PC-9 (cell line): ENCODE measurements at regions not wholly inside any gene's neighbourhood (a gene's known extent, or its start where the extent isn't known, plus 50 kb on each side); places are given as distances from the start of the nearest gene placed in this dataset.

Experiments used
- BruUV-seq: library from RNA; stranded (reverse); fragments of 400-500 nt; replicated peaks from 2 replicates; lab custom pipeline; 2021; lab: Mats Ljungman, UMichigan
- CTCF ChIA-PET: fragments of 300-600 bp; sonication (Branson Sonifier 250); formaldehyde crosslinking; loops from one replicate; lab custom pipeline; 2022; ENCODE audit warnings: antibody characterized with exemption; lab: Charles Lee
- POLR2A ChIA-PET: fragments of 300-600 bp; sonication (Branson Sonifier 250); formaldehyde crosslinking; loops from one replicate; lab custom pipeline; 2022; ENCODE audit warnings: antibody characterized with exemption; ENCODE audit not compliant: unreplicated experiment; lab: Charles Lee
- DNase-seq, 2 experiments: peaks; one replicate each; pipeline versions ENCODE4 v3.0.0 to v3.0.0-alpha.2; 2015 to 2022; ENCODE audit warnings: mixed read lengths in 1 of 2
- H2AFZ ChIP-seq: fragments of 200-600 bp; sonication (generic); 2 replicates; pipeline ENCODE4 v1.8.1; 2017; ENCODE audit warnings: antibody characterized with exemption
- H3F3A ChIP-seq: fragments of 200-600 bp; sonication (generic); 2 replicates; pipeline ENCODE4 v1.8.1; 2017; ENCODE audit warnings: antibody characterized with exemption, mild to moderate bottlenecking, low read depth; ENCODE audit not compliant: insufficient read depth
- H3K27ac ChIP-seq: fragments of 200-600 bp; sonication (generic); 2 replicates; pipeline ENCODE4 v1.6.1; 2016; ENCODE audit warnings: mixed run types
- H3K27me3 ChIP-seq: fragments of 200-600 bp; sonication (generic); 2 replicates; pipeline ENCODE4 v1.6.1; 2016; ENCODE audit warnings: low read depth, mixed run types; ENCODE audit not compliant: insufficient read depth
- H3K36me3 ChIP-seq: fragments of 200-600 bp; sonication (generic); 2 replicates; pipeline ENCODE4 v1.6.1; 2016; ENCODE audit warnings: low read depth, mixed run types
- H3K4me1 ChIP-seq: fragments of 200-600 bp; sonication (generic); replicated peaks from 2 replicates; pipeline ENCODE4 v1.6.1; 2016; ENCODE audit warnings: mixed run types; ENCODE audit not compliant: insufficient read depth
- H3K4me2 ChIP-seq: fragments of 200-600 bp; sonication (generic); 2 replicates; pipeline ENCODE4 v1.6.1; 2017; ENCODE audit warnings: mixed run types
- H3K4me3 ChIP-seq: fragments of 200-600 bp; sonication (generic); 2 replicates; pipeline ENCODE4 v1.6.1; 2016; ENCODE audit warnings: mixed run types
- H3K79me2 ChIP-seq: fragments of 200-600 bp; sonication (generic); 2 replicates; pipeline ENCODE4 v1.6.1; 2017; ENCODE audit warnings: low read depth, mixed run types
- H3K9me2 ChIP-seq: fragments of 200-600 bp; sonication (generic); 2 replicates; pipeline ENCODE4 v1.8.1; 2017; ENCODE audit warnings: mild to moderate bottlenecking; ENCODE audit not compliant: insufficient read depth
- H3K9me3 ChIP-seq: fragments of 200-600 bp; sonication (generic); 2 replicates; pipeline ENCODE4 v1.8.1; 2016; ENCODE audit warnings: low read depth; ENCODE audit not compliant: insufficient read depth
- H4K20me1 ChIP-seq: fragments of 200-600 bp; sonication (generic); 2 replicates; pipeline ENCODE4 v1.8.1; 2017; ENCODE audit not compliant: insufficient read depth
- EZH2 ChIP-seq: fragments of 200-600 bp; sonication (generic); IDR thresholded peaks from 2 replicates; pipeline ENCODE4 v1.8.0; 2017; ENCODE audit warnings: antibody characterized with exemption, low read depth
- intact Hi-C: fragments of 100-400 bp; cut with micrococcal nuclease; formaldehyde crosslinking; loops from one replicate; pipeline ENCODE4 v1.10.0; 2022; ENCODE audit not compliant: unreplicated experiment
- TF ChIP-seq, protein P1 (sequence below): fragments of 200-600 bp; sonication (generic); conservative IDR thresholded peaks from 2 replicates; pipeline ENCODE4 v1.6.1; 2017; ENCODE audit warnings: mixed run types, antibody characterized with exemption, mild to moderate bottlenecking, moderate library complexity

DNA sequence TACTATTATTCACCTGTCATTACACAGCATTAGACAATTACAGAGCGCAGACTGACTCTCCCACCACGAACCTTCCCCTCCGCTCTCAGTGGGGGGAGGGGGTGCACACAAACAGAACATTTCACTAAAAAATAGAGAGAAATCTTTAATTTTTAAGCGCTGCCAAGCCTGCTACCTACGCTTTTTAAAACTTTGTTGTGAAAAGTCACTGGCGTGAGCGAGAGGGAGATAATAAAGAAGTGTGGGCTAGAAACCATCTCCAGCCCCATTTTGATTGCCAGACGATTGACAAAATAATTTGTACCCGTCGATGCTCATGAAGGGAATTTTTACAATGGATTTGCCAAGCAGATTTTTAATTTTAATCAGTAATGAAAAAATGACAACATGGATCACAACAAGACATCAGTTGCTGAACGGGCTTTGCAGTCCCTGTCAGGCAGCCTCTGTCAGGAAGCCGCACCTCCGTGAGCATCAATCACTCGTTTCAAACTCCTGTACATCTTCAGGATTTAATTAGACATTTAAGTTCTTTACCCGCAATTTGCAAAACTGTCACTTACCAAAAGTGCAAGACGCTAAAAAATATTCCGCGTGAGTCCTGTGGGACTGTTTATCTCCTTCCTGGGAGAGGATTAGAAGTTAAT, 209.1 kb downstream of the BCL11B start:
- intact Hi-C loops, result no loop called here
- BruUV-seq, result no TSS peak
- CTCF ChIA-PET, result no interaction called here

GRCh38 chr14:99063620-99064225, 208.3 kb downstream of the BCL11B start:
- H3K9me3 ChIP-seq, result no peaks in the 10 kb centered on the region
- no peaks in the 10 kb centered on the region for H4K20me1 ChIP-seq
- BruUV-seq, result no TSS peak
- no peaks in the 10 kb centered on the region for H3K79me2 ChIP-seq
- no peaks in the 10 kb centered on the region for H3K36me3 ChIP-seq
- DNase-seq, result no peak
- CTCF ChIA-PET, result no interaction called here
- H3K27me3 ChIP-seq, result peaks cover 26% of the 10 kb centered on the region
- POLR2A ChIA-PET, result no interaction called here
- no peak overlapping the region for H2AFZ ChIP-seq
- no peak for TF ChIP-seq EZH2
- TF ChIP-seq, protein P1, sequence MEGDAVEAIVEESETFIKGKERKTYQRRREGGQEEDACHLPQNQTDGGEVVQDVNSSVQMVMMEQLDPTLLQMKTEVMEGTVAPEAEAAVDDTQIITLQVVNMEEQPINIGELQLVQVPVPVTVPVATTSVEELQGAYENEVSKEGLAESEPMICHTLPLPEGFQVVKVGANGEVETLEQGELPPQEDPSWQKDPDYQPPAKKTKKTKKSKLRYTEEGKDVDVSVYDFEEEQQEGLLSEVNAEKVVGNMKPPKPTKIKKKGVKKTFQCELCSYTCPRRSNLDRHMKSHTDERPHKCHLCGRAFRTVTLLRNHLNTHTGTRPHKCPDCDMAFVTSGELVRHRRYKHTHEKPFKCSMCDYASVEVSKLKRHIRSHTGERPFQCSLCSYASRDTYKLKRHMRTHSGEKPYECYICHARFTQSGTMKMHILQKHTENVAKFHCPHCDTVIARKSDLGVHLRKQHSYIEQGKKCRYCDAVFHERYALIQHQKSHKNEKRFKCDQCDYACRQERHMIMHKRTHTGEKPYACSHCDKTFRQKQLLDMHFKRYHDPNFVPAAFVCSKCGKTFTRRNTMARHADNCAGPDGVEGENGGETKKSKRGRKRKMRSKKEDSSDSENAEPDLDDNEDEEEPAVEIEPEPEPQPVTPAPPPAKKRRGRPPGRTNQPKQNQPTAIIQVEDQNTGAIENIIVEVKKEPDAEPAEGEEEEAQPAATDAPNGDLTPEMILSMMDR, result no peak
- no peak overlapping the region for H3K4me3 ChIP-seq
- H3K27ac ChIP-seq, result no peak overlapping the region
- intact Hi-C loops, result no loop called here
- H3K4me2 ChIP-seq, result no peak overlapping the region
- no peaks in the 10 kb centered on the region for H3F3A ChIP-seq
- no peaks in the 10 kb centered on the region for H3K9me2 ChIP-seq
- no peaks in the 10 kb centered on the region for H3K4me1 ChIP-seq

More for the DNA sequence above, 209.1 kb downstream of the BCL11B start:
- H4K20me1 ChIP-seq, result no peaks in the 10 kb centered on the region
- H3K27me3 ChIP-seq, result peaks cover 26% of the 10 kb centered on the region
- no peaks in the 10 kb centered on the region for H3F3A ChIP-seq
- H3K36me3 ChIP-seq, result no peaks in the 10 kb centered on the region
- POLR2A ChIA-PET, result no interaction called here
- no peak for DNase-seq
- H3K79me2 ChIP-seq, result no peaks in the 10 kb centered on the region
- no peak overlapping the region for H2AFZ ChIP-seq
- H3K9me3 ChIP-seq, result no peaks in the 10 kb centered on the region
- no peaks in the 10 kb centered on the region for H3K4me1 ChIP-seq
- no peak overlapping the region for H3K4me3 ChIP-seq
- no peaks in the 10 kb centered on the region for H3K9me2 ChIP-seq
- H3K27ac ChIP-seq, result no peak overlapping the region
- TF ChIP-seq EZH2, result no peak; the same call in 1 of the 2 replicates
- TF ChIP-seq, protein P1, result no peak
- H3K4me2 ChIP-seq, result no peak overlapping the region

DNA sequence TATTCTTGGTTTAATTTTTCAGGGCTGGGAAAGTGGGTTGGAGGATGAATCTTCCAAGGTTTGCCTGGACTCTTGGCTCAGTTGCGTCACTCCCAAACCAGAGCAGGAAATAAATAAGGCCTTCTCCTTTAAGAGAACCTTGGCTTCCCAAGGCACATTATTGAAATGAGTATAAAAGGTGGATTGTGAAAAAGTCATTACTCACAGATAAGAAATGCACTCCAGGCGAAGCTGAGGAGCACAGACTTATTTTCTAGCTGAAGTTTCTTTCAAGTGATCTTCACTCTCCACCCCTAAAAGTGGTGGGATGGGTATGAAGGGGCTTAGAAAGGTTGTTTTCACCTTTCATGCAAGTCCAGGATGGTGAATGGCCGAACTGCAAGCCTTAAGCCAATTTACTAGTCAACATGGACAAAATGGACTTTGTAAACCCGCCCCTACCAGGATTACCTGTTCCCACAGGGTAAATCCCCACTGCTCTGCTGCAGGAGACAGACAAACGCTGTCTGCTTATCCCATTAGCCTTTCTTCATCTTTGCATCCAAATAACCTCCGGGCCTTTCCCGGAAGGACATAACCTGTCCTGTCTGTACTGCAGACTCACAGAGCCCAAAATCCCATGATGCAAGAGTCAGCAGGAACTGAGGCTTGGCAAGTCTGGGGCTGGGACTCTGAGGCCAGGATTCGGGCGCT, 207.6 kb downstream of the BCL11B start:
- POLR2A ChIA-PET, result no interaction called here
- no peaks in the 10 kb centered on the region for H3K36me3 ChIP-seq
- no peaks in the 10 kb centered on the region for H3K9me3 ChIP-seq
- no peak overlapping the region for H3K27ac ChIP-seq
- H4K20me1 ChIP-seq, result no peaks in the 10 kb centered on the region
- H2AFZ ChIP-seq, result no peak overlapping the region
- CTCF ChIA-PET, result no interaction called here
- H3K79me2 ChIP-seq, result no peaks in the 10 kb centered on the region
- DNase-seq, result no peak
- no peaks in the 10 kb centered on the region for H3K4me1 ChIP-seq
- intact Hi-C loops, result no loop called here
- no TSS peak for BruUV-seq
- H3K4me2 ChIP-seq, result no peak overlapping the region
- H3K27me3 ChIP-seq, result peaks cover 26% of the 10 kb centered on the region
- TF ChIP-seq, protein P1, result no peak
- no peak for TF ChIP-seq EZH2
- H3F3A ChIP-seq, result no peaks in the 10 kb centered on the region
- H3K4me3 ChIP-seq, result no peak overlapping the region
- H3K9me2 ChIP-seq, result no peaks in the 10 kb centered on the region
